A673 (cell line): ENCODE measurements at regions not wholly inside any gene's neighbourhood (a gene's known extent, or its start where the extent isn't known, plus 50 kb on each side); places are given as distances from the start of the nearest gene placed in this dataset.

Experiments
- BruUV-seq: library from RNA; stranded (reverse); fragments of 400-500 nt; replicated peaks from 2 replicates; lab custom pipeline; 2021; lab: Mats Ljungman, UMichigan
- CTCF ChIA-PET: fragments of 300-600 bp; sonication (Branson Sonifier 250); formaldehyde crosslinking; loops from one replicate; lab custom pipeline; 2022; ENCODE audit warnings: antibody characterized with exemption; lab: Charles Lee
- POLR2A ChIA-PET: fragments of 300-600 bp; sonication (Branson Sonifier 250); formaldehyde crosslinking; loops from one replicate; lab custom pipeline; 2022; ENCODE audit warnings: antibody characterized with exemption; ENCODE audit not compliant: low non-redundant PET; lab: Charles Lee
- DNase-seq: peaks from one replicate; pipeline ENCODE4 v3.0.0-alpha.2; 2015; ENCODE audit warnings: low spot score
- H3K27ac ChIP-seq: fragments of 200-600 bp; sonication (generic); 2 replicates; pipeline ENCODE4 v1.5.1; 2016; ENCODE audit warnings: mixed run types, low read depth, mild to moderate bottlenecking, mixed read lengths, antibody characterized with exemption, low read length; ENCODE audit not compliant: poor library complexity, severe bottlenecking
- H3K27me3 ChIP-seq: fragments of 200-600 bp; sonication (generic); replicated peaks from 2 replicates; pipeline ENCODE4 v1.6.1; 2017; ENCODE audit warnings: mixed run types, low read depth, mild to moderate bottlenecking, mixed read lengths, antibody characterized with exemption, low read length; ENCODE audit not compliant: insufficient read depth, poor library complexity
- H3K36me3 ChIP-seq: fragments of 200-600 bp; sonication (generic); 2 replicates; pipeline ENCODE4 v1.6.1; 2016; ENCODE audit warnings: mixed run types, mild to moderate bottlenecking, mixed read lengths, antibody characterized with exemption, low read length; ENCODE audit not compliant: insufficient read depth, poor library complexity, severe bottlenecking
- H3K4me1 ChIP-seq: fragments of 200-600 bp; sonication (generic); 2 replicates; pipeline ENCODE4 v1.6.1; 2017; ENCODE audit warnings: mixed run types, mild to moderate bottlenecking, mixed read lengths, antibody characterized with exemption, low read length; ENCODE audit not compliant: insufficient read depth, poor library complexity, severe bottlenecking
- H3K4me3 ChIP-seq: fragments of 200-600 bp; sonication (generic); 2 replicates; pipeline ENCODE4 v1.5.1; 2016; ENCODE audit warnings: low read depth, mixed run types, mild to moderate bottlenecking, mixed read lengths, low read length; ENCODE audit not compliant: poor library complexity, severe bottlenecking
- H3K9me3 ChIP-seq: fragments of 200-600 bp; sonication (generic); 2 replicates; pipeline ENCODE4 v1.6.1; 2016; ENCODE audit warnings: mixed run types, low read depth, mild to moderate bottlenecking, mixed read lengths, antibody characterized with exemption, low read length; ENCODE audit not compliant: poor library complexity, severe bottlenecking
- CTCF ChIP-seq: fragments of 300-800, 200-600 bp; sonication (generic); conservative IDR thresholded peaks from 2 replicates; pipeline ENCODE4 v1.5.1; 2017; ENCODE audit warnings: low read depth, mild to moderate bottlenecking, antibody characterized with exemption, low read length, moderate library complexity, mixed read lengths
- EZH2 ChIP-seq: fragments of 200-600 bp; sonication (generic); IDR thresholded peaks from 2 replicates; pipeline ENCODE4 v1.6.1; 2017; ENCODE audit warnings: borderline replicate concordance, low read depth, mild to moderate bottlenecking, mixed read lengths, antibody characterized with exemption, low read length; ENCODE audit not compliant: poor library complexity, severe bottlenecking
- intact Hi-C: fragments of 100-400 bp; cut with micrococcal nuclease; formaldehyde crosslinking; loops from one replicate; pipeline ENCODE4 v1.10.0; 2022; ENCODE audit not compliant: unreplicated experiment

- BruUV-seq = no TSS peak
- H3K4me1 ChIP-seq = no peaks in the 10 kb centered on the region
- TF ChIP-seq EZH2 (no peak), CTCF (no peak)
- ChIA-PET POLR2A (no interaction called here), CTCF (no interaction called here)
- no peak for DNase-seq
- H3K27me3 ChIP-seq = no peaks in the 10 kb centered on the region
- H3K27ac ChIP-seq = no peak overlapping the region
- intact Hi-C loops = no loop called here
- no peak overlapping the region for H3K4me3 ChIP-seq
- H3K36me3 ChIP-seq = no peaks in the 10 kb centered on the region
- no peaks in the 10 kb centered on the region for H3K9me3 ChIP-seq
Measured at GRCh38 chr9:3008091-3008490, 164.2 kb upstream of the PUM3 start.

GRCh38 chr9:3007326-3007725 lies 163.4 kb upstream of the PUM3 start:
- Histone ChIP-seq H3K4me3 (no peak overlapping the region), H3K36me3 (no peaks in the 10 kb centered on the region), H3K27ac (no peak overlapping the region), H3K9me3 (no peaks in the 10 kb centered on the region), H3K4me1 (no peaks in the 10 kb centered on the region), H3K27me3 (no peaks in the 10 kb centered on the region)
- no peak for DNase-seq
- ChIA-PET POLR2A (interaction anchor here (0.6 kb wide), 1 partner anchor 265 kb away, joined by 3 read pairs; no protein-coding TSS in a partner anchor), CTCF (no interaction called here)
- TF ChIP-seq CTCF = no peak
- no peak for TF ChIP-seq EZH2
- BruUV-seq = no TSS peak
- intact Hi-C loops = no loop called here

- Histone ChIP-seq H3K27ac (no peak overlapping the region), H3K9me3 (no peaks in the 10 kb centered on the region), H3K36me3 (no peaks in the 10 kb centered on the region), H3K4me1 (no peaks in the 10 kb centered on the region), H3K4me3 (no peak overlapping the region), H3K27me3 (no peaks in the 10 kb centered on the region)
- no peak for DNase-seq
- TF ChIP-seq CTCF (no peak), EZH2 (no peak)
- POLR2A ChIA-PET = interaction anchor here (0.6 kb wide), 1 partner anchor 264 kb away, joined by 3 read pairs; no protein-coding TSS in a partner anchor
- intact Hi-C loops = no loop called here
- BruUV-seq = no TSS peak
- CTCF ChIA-PET = no interaction called here
Measured at GRCh38 chr9:3006851-3007250, 163.0 kb upstream of the PUM3 start.
